Large intestine (tissue), 3 donors: ENCODE measurements at regions not wholly inside any gene's neighbourhood (a gene's known extent, or its start where the extent isn't known, plus 50 kb on each side); places are given as distances from the start of the nearest gene placed in this dataset.

Experiments
- DNase-seq, 2 donors: peaks; one replicate each; pipeline versions ENCODE4 v3.0.0 to v3.0.0-alpha.2; 2013
- H3K27ac ChIP-seq: one replicate; pipeline ENCODE4 v1.5.1; 2013; ENCODE audit warnings: low read length
- H3K27me3 ChIP-seq: 2 replicates; pipeline ENCODE4 v1.6.1; 2013; ENCODE audit warnings: low read length; ENCODE audit not compliant: control insufficient read depth, insufficient read depth
- H3K36me3 ChIP-seq: 2 replicates; pipeline ENCODE4 v1.6.1; 2013; ENCODE audit warnings: low read length; ENCODE audit not compliant: control insufficient read depth, insufficient read depth
- H3K4me1 ChIP-seq: one replicate; pipeline ENCODE4 v1.6.1; 2013; ENCODE audit warnings: low read length; ENCODE audit not compliant: control insufficient read depth, insufficient read depth
- H3K4me3 ChIP-seq: one replicate; pipeline ENCODE4 v1.5.1; 2013; ENCODE audit warnings: low read length
- H3K9me3 ChIP-seq: one replicate; pipeline ENCODE4 v1.6.1; 2013; ENCODE audit warnings: mild to moderate bottlenecking, low read depth, low read length, moderate library complexity; ENCODE audit not compliant: control insufficient read depth
- WGBS: methylation state at CpG from one replicate; pipeline ENCODE4 v1.1.5; 2013; ENCODE audit warnings: low lambda C conversion rate; ENCODE audit not compliant: insufficient coverage; 5-methylcytosine and 5-hydroxymethylcytosine counted together

DNA sequence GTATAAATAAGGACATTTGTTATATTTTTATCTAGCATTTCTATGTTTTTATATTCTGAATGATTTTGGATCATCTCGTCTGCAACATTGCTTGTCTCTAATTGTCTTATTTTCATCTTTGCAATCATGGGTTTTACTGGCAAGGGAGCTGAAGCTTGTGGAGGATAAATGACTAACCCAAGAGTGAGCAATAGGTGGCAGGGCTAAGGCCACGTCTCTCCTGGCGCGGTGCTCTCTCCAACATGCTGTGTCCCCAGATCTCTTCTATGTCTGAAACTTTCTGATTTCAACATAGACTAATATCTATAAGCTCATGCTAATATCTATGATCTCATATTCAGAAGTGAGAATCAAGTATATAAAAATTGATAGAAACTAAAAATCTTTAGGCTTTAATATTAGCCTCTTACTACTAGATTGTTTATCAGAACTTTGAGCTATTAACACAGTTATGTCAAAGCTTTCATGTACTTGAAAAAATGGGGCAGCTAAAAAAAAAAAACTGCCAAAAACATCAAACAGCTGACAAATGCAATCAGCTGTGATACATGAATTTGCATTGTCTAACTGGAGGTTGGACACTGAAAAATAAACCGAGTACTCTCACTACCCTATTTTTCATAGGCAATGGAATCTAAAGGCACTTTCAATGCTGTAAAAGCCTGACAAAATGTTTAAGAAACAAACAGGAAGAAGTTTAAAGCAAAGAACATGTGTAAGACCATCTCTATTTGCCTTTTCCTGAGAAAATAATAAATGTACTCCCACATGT, 169.2 kb downstream of the TMA16 start:
- Histone ChIP-seq H3K27me3 (no peaks in the 10 kb centered on the region), H3K36me3 (no peaks in the 10 kb centered on the region), H3K4me3 (no peak overlapping the region), H3K4me1 (no peaks in the 10 kb centered on the region), H3K27ac (no peak overlapping the region), H3K9me3 (no peaks in the 10 kb centered on the region)
- WGBS: 50% methylated on average over 2 of the region's 5 CpGs
- DNase-seq: no peak

DNA sequence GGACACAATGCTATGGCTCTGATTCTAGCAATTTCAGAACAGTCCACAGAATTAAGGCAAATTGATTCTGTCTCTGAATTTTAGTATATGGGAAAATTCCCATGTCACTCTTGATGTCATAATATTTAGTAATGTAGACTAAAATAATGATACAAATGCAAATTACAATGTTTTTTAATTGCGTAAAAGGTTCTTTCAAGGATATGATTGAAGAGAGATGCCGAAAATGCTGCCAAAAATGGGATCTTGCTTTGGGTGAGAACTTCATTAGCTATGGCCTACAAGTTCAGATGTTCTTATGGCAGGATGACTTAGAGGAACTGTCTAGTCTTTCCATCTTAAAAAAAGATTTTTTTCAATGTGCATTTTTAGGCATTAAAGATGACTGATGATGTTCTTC, 170.6 kb downstream of the TMA16 start:
- no peaks in the 10 kb centered on the region for H3K9me3 ChIP-seq
- WGBS: 100% methylated on average over 2 of the region's 2 CpGs
- H3K4me3 ChIP-seq: no peak overlapping the region
- no peak for DNase-seq
- no peak overlapping the region for H3K27ac ChIP-seq
- H3K36me3 ChIP-seq: no peaks in the 10 kb centered on the region
- H3K4me1 ChIP-seq: no peaks in the 10 kb centered on the region
- H3K27me3 ChIP-seq: no peaks in the 10 kb centered on the region

DNA sequence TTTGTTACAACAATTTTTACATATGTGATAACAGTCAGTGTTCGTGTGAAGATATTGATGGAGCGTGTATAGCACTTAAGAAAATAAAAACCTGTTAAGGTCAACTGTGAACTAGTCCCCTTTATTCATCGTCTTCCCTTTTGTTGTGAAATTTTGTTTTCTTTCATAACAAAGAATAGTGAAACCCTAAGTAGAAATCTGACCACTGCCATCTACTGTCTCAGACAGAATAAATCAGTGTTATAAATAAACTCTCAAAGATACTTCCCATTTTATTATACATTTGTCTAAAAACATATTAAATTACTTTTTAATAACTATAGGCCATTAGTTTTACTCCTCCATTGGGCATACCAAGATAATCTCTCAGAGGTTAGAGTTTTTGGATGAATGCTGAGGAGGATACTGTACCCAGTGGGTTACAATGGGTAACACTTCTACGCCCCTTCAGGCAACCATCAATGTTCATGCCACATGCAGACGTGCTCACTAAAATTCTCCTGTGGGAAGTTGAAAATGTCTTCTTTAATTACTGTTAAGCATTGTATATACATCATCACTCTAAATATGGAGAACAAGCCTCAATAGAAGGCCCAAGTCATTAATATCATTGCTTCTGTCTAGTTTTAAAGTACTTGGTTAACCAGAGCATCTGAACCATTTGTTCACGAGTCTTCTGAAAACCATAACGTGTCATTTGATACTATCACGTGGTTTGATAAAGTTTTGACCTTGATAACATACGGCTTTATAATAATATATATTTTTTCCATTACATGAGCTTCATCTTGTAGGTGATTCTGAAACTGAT, 171.2 kb downstream of the TMA16 start:
- no peak overlapping the region for H3K4me3 ChIP-seq
- no peaks in the 10 kb centered on the region for H3K9me3 ChIP-seq
- no peaks in the 10 kb centered on the region for H3K4me1 ChIP-seq
- no peaks in the 10 kb centered on the region for H3K27me3 ChIP-seq
- WGBS: 91% methylated on average over 3 of the region's 9 CpGs
- no peak overlapping the region for H3K27ac ChIP-seq
- no peak for DNase-seq
- H3K36me3 ChIP-seq: no peaks in the 10 kb centered on the region

DNA sequence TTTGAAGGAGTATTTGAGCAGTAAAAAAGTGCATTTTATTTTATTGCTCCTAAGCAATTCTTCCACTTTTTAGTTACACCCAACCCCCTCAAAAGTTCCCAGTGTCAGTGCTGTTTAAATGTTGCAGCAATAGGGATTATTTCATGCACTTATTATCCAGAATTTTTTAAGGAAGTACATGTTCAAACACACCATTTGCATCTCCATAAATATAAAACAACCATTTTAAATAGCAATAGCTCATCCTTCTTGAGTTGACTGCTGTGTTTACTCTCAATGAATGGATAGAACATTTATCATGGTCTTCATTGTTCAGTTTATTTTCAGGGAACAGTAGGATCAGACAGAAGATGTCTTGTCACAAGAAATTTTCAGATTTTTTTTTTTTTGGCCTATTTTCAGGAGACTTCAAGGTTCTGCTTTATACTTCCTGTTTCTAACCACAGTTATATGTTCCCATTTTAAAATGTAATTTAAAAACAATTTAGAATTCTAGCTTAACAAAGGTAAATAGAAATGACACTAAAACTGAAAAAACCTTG, 171.9 kb downstream of the TMA16 start:
- H3K36me3 ChIP-seq: no peaks in the 10 kb centered on the region
- no peaks in the 10 kb centered on the region for H3K4me1 ChIP-seq
- no peak for DNase-seq
- no peak overlapping the region for H3K4me3 ChIP-seq
- H3K27ac ChIP-seq: no peak overlapping the region
- no peaks in the 10 kb centered on the region for H3K27me3 ChIP-seq
- no peaks in the 10 kb centered on the region for H3K9me3 ChIP-seq

DNA sequence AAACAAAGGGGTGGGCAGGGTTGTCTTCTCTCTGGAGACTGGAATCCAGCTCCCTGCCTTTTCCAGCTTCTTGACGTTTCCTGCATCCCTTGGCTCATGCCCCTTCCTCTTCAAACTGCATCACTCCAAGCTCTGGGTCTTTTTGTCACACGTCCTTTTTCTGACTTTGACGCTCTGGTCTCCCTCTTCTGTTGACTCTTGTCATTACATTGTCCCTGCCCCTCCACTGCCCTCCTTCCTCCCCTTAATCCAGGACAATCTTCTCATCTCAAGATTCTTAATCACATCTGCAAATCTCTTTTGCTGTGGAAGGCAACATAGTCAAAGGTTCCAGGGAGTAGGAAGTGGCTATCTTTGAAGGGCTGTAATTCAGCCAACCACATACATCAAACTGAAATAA, 178.3 kb downstream of the TMA16 start:
- Histone ChIP-seq H3K27ac (no peak overlapping the region), H3K9me3 (no peaks in the 10 kb centered on the region), H3K4me1 (no peaks in the 10 kb centered on the region), H3K27me3 (no peaks in the 10 kb centered on the region), H3K4me3 (no peak overlapping the region), H3K36me3 (no peaks in the 10 kb centered on the region)
- DNase-seq: no peak
- WGBS: 93% methylated on average over 3 of the region's 3 CpGs

DNA sequence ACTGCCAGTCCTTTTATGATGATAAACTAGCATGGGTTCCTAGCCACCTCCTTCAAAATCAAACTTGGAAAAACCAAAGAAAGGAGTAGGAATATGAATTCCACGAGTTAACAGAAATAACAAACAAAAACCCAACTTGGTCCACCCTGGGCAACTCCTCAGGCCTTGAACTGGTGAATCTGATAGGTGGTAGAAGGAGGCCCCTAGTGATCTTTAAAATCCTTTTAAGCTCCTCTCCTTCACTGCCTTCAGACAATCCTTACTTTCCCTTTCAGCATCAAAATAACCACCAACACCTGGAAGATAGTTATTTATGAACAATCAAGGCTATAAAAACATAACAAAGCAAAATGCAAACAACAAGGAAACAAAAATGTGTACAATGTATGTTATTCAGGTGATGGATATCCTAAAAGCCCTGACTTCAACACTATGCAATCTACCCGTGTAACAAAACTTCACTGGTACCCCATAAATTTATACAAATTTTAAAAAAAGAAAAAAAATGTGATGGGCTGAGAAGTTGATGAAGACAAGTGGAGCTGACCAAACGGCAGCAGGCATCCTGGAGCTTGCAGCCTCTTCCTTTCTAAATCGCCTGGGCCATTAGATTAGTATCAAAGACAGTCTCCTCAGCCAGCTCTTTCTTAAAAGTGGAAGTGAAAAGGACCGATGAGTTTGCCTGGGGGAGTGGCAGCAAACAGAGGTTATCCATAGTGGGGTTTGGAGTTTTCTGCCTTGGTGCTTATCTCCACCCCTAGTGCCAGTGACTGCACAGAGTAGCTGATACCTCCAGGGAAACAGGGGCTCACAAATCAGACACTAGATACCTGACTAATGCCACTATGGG, 179.6 kb downstream of the TMA16 start:
- Histone ChIP-seq H3K27ac (no peak overlapping the region), H3K9me3 (no peaks in the 10 kb centered on the region), H3K36me3 (no peaks in the 10 kb centered on the region), H3K27me3 (no peaks in the 10 kb centered on the region), H3K4me1 (no peaks in the 10 kb centered on the region), H3K4me3 (no peak overlapping the region)
- no peak for DNase-seq
- 83% methylated on average over 1 of the region's 5 CpGs for WGBS

DNA sequence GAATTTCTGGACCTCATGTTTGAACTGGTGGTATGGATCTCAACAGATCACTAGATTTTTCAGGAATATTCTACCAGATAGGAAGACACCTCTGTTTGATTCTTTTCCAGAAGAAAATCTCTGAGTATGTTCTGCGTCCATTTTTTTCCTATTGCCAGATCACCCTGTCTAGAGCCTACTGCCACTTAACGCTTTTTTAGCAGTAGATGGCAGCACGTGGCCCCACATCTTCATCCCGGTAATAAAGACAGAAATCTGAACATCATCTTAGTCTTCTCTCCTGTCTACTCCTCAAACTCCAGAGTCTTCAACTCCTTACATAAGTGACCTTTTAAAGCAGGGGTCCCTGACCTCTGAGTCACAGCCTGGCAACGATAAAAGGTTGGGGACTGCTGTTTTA, 184.7 kb downstream of the TMA16 start:
- DNase-seq: no peak
- Histone ChIP-seq H3K9me3 (no peaks in the 10 kb centered on the region), H3K4me3 (no peak overlapping the region), H3K36me3 (no peaks in the 10 kb centered on the region), H3K27me3 (no peaks in the 10 kb centered on the region), H3K27ac (no peak overlapping the region), H3K4me1 (no peaks in the 10 kb centered on the region)
- WGBS: 75% methylated on average over 2 of the region's 5 CpGs

DNA sequence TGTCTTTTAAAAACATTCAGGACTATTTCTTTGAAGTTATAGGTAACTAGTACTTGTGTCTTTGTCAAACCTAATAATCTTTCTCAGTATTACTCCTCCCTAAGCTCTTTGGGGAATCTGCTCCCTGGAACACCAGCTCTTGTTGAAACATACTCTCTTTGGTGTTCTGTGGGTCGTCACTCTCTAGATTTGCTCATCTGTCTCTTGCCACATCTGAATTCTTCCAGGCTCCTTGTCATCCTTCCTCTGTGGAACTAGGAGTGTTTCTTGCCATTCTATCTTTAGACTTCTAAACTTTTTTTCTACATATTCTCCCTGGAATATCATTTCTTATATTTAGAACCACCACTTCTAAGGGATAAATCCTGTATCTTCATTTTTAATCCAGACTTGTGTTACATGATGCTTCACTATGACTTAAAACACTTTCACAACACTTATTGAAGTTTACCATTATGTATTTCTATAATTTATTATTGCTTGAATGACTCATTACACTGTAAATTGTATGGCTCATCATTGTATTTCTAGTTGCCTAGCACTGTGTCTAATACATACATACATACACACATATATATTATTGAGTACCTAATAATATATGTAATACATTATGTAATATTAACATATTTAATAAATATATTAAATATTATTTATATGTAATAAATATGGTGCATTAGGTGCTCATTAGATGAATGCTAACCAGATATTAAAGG, 186.1 kb downstream of the TMA16 start:
- H3K27me3 ChIP-seq: no peaks in the 10 kb centered on the region
- no peak overlapping the region for H3K4me3 ChIP-seq
- H3K9me3 ChIP-seq: no peaks in the 10 kb centered on the region
- no CpG with 5 or more reads among the region's 1 CpG for WGBS
- no peak for DNase-seq
- H3K4me1 ChIP-seq: no peaks in the 10 kb centered on the region
- no peak overlapping the region for H3K27ac ChIP-seq
- H3K36me3 ChIP-seq: no peaks in the 10 kb centered on the region

DNA sequence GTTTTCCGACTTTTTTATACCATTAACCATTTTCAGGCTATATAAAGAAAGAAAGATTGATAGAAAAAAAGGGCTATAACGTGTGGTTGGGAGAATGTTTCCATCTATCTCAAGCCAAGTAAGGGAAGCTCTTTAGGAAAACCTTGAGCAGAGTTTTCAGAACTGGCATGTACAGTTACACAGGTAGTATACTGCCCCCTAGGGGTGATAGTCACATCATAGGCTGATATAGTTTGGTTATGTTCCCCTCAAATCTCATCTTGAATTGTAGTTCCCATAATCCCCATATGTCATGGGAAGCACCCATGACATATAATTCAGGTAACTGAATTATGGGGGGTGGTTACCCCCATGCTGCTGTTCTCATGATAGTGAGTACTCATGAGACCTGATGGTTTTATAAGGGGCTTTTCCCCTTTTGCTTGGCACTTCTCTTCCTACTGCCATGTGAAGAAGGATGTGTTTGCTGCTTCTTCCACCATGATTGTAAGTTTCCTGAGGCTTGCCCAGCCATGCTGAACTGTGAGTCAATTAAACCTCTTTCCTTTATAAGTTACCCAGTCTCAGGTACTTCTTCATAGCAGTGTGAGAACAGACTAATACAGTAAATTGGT, 186.8 kb downstream of the TMA16 start:
- peak; percentile 14 to 21 for DNase-seq
- no peak overlapping the region for H3K27ac ChIP-seq
- H3K27me3 ChIP-seq: no peaks in the 10 kb centered on the region
- H3K4me1 ChIP-seq: no peaks in the 10 kb centered on the region
- H3K36me3 ChIP-seq: no peaks in the 10 kb centered on the region
- 0% methylated on average over 1 of the region's 2 CpGs for WGBS
- H3K4me3 ChIP-seq: no peak overlapping the region
- no peaks in the 10 kb centered on the region for H3K9me3 ChIP-seq
